Stromal cell of bone marrow (primary cell): ENCODE measurements at regions not wholly inside any gene's neighbourhood (a gene's known extent, or its start where the extent isn't known, plus 50 kb on each side); places are given as distances from the start of the nearest gene placed in this dataset.

Experiments
- DNase-seq: peaks from one replicate; pipeline ENCODE4 v3.0.0-alpha.2; 2012; ENCODE audit warnings: low read depth

- DNase-seq: no peak
Measured at GRCh38 chr2:104163611-104164130, 690.2 kb upstream of the POU3F3 start.

DNA sequence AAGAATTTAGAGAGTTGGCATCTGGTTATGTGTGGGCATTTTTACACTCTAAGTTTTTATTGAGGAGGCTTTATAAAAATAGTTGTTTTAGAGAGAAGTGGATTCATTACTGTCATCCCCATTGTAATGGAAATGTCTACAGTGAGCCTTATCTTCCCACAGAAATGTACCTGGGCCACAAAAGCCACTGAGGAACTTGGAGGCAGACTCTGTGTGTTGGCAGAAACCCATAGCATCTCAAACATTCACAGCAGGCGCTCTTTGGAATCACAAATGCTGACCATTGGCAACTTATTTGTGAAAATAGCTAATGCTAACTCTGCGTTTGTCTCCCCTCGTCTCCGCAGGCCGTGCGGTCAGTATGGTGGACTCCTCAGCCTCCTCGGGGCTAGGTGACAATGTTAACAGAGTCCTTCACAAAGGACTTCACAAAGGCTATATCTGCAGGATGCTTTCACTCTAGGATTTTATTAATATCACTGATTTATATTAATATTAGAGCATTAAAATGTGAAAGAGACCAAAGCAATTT, 689.1 kb upstream of the POU3F3 start:
- DNase-seq: no peak

DNA sequence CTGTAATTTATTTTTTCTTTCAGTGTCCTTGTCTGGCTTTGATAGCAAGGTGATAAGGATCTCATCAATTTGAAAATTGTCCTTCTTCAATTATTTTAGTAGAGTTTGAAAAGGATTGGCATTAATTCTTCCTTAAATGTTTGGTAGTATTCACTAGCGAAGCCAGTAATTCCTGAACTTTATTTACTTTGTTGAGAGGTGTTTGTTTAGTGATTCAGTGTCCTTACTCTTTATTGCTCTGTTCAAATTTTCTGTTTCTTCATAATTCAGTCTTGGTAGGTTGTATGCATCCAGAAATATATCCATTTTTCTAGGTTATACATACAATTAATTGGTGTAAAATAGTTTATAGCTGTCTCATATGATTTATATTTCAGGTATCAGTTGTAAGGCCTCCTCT, 676.7 kb upstream of the POU3F3 start:
- no peak for DNase-seq

DNA sequence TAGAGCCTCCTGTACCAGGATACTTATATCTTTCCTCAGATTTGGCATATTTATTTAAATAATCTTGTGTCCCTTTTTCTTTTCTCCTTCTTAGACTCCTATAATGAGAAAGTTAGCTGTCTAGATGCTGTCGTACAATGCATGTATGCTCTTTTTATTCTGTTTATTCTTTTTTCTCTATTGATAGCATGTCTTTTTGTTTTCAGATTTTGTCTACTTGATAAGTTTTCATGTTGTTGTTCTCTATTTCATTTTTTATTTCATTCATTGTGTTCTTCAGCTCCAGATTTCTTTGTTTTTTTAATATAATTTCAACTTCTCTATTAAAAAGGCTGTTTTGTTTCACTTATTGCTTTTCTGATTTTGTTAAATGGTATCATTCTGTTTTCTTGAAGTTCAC, 674.3 kb upstream of the POU3F3 start:
- DNase-seq: no peak

DNA sequence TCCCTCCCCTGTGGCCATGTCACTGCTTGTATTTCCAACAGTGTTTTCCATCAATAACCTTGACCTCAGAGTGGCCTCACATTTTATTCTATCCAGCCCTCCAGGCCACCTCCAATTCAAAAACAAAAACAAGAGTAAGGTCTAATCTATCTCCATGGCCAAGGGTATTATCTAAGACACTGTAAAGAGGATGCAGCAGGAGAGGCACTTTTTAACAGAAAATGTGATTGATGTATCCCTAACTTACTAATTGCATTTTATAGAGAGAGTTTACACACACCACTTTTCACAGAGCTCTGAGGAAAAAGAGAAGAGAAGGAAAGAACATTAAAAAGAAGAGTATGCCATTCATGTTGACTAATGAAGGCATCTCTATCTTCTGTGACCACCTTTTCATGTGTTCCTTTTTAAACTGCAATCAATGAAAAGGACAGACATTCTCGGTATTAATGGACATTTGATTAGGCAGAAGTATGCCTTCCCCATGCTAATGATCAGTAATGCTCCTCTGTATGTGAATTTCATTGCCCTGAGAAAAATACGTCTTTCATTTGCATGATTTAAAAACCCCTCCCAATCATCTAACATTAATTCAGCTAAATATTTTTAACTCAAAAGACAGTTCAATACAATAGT, 653.3 kb upstream of the POU3F3 start:
- DNase-seq: no peak

DNA sequence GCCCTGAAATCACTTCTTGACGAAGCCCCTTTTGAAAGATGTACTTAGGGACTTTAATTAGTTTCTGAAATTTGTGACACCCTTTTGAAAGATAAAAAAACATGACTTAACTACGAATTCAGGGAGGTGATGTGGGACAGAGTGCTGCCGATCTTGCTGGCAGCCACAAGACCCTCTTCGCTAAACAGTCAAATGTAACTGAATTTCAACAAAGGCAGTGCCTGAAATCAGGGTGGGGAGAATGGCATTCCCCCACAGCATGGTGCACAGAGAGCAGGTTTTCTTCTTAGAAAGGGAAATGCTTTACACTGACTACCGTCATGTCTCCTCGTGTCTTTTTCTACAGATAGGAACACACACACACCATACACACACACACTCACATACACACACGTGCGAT, 640.2 kb upstream of the POU3F3 start:
- no peak for DNase-seq

DNA sequence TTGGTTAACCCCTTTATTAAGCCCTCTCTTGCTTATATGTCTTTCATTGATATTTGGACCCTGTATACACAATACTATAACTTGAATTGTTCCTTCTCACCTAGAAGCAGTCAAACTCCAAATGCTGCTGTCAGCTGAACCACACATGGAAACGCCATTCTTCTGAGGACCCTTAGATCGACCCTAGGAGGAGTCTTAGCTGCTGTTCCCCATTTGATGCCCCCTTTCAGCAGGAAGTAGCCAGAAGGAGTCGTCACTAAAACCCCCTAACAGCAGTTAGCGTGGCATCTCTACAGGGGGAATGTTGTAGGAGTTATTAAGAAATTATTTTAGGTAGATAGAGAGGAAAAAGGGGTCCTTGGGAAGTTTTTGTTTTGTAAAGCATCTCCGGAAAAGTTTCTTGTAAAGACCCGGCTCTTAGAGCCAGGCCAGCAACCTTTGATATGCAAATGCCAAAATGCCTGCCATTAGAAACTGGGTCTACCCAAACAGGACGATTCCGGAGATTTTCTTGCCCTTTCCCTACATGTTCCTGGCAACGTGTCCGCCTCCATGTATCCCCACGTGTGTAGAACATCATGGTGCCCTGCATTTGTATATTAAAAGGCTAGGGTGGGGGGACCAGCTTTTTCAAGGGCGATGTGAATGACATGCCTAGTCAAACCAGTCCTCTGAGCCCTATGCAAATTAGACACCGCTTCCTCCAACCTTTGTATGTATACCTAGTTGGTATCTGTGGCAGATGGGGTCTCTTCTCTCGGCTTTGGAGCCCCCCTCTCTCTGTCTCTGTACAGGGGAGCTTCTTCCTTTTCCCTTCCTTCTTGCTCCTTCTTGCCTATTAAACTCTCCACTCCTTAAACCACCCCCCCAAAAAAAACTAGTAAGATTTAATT, 638.4 kb upstream of the POU3F3 start:
- DNase-seq: no peak

DNA sequence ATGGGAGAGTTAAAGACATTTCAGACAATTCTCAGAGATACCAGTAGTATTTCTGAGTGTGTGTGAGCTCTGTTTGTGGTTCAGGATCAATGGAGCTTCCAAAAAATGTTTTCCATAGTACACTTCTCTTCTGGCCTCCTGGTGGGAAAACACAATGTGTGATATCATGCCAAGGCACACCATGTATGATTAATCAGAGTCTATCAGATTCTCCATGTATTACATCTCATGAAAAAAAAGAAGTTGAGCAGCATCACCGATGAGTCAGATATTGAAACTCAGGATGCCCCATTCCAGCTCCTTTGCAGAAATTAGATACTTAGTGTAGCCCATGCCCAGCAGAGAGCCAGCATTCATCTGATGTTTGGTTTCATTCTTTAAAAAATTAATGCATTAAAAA, 620.3 kb upstream of the POU3F3 start:
- no peak for DNase-seq

DNA sequence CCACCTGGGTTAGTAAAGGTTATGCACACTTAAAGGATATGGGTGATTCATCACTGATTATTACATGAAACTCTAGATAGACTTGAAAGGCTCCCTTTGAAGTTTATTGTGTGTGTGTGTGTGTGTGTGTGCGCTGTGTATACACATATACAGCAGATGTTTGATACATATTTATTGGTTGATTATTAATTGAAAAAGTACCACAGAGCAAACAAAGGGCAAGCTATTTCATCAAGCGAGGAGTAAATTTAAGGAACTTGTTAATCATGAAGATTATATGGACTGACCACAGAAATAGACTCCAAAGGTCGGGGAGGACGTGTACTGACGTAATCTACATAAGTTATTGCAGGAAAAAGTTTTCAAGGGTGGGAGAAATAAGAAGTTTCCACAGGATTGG, 617.4 kb upstream of the POU3F3 start:
- DNase-seq: no peak

DNA sequence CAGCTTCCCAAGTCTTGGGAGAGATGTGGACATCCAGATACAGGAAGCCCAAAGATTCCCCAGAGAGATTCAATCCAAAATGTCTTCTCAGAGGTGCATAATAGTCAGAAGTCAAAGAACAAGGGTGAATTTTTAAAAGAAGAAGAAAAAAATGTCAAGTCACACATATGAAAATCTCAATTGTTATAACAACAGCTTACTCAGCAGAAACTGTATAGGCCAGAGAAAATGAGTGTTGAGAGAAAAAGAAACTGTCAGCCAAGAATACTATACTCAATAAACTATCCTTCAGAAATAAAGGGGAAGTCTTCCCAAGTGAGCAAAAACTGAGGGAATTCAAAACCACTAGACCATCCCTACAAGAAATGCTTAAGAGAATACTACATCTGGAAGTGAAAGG, 612.9 kb upstream of the POU3F3 start:
- no peak for DNase-seq

- DNase-seq: no peak
Measured at GRCh38 chr2:104249629-104250028, 604.3 kb upstream of the POU3F3 start.

GRCh38 chr2:104250635-104251034, 603.3 kb upstream of the POU3F3 start:
- DNase-seq: no peak

DNA sequence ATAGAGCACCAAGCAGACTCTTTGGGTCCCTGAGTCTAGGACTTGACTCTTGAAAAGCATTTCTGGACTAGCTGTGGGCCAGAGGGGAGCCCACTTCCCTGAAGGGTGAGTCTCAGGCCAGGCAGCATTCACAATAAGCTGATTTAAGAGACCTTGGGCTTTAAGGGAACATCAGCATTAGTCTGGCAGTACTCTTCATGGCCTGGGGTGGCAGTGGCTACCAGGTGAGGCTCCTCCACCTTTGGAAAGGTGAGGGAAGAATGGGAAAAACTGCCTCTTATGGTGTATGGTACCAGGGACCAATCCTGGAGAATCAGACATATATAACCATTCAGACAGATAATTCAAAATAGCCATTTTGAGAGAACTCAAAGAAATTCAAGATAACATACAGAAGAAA, 599.9 kb upstream of the POU3F3 start:
- DNase-seq: no peak

DNA sequence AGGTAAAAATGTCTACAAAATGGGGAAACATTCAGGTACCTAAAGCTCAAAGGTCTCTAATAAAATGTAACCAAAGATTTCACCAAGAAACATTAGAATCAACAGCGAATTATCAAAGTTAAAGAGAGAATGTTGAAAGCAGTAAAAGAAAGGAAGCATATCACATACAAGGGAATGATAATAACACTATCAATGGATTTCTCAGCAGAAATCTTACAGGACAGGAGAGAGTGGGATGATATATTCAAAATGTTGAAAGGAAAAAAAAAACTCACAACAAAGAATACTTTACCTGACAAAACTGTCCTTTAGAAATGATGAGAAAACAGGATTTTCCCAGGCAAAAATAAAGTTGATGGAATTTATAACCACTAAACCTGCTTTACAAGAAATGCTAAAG, 591.2 kb upstream of the POU3F3 start:
- no peak for DNase-seq

DNA sequence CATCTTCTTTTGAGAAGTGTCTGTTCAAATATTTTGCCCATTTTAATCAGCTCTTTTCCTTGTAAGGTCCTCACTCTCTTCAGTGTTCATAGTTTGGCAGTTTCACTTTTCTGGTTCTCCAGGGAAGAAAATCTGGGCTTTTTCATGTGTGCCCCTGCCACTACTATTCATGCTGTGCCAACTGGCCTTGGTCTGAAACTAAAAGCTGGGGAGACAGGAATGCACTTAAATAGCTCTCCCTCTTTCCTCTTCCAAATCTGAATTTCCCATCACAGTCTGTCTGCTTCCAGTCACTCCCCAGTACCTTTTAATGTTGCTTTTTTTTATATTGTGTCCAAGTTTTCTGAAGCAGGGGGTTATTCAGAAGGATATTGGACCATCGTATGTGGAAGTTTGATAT, 574.3 kb upstream of the POU3F3 start:
- no peak for DNase-seq

DNA sequence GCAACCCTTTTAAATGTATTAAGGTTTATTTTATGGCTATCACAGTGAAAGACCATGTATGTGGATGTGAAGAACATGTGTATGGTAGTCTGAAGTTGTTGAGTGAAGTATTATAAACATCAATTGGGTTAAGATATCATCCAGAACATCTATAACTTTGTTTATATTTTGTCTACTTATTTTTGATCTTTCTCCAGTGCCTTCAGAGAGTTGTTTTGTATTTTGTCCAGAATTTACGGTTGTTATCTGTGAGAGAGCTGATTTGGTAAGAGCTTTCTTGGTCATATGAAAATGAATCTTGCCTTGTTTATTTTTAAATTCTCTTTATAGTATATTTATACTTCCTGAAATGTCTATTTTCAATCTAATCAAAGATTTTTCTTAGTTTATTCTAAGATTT, 573.7 kb upstream of the POU3F3 start:
- no peak for DNase-seq

DNA sequence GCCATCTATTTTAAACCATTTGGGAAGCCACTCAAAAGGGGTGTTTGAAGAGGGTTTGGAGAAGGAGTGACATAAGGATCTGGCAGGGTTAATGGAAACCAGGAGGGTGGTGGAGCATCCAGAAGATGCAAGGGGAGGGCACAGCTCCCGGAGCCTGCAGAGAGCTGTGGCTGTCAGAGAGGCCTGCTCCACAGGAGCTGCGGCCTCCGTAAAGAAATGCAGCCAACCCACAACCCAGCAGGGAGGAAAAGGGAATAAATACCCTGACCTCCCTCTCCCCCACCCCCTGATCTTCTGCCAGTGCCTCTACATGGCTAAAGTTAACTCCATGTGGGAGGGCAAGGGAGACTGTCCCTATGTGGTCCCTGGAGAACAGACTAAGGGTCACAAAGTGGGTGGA, 567.1 kb upstream of the POU3F3 start:
- no peak for DNase-seq

GRCh38 chr2:104289651-104290565, 564.0 kb upstream of the POU3F3 start:
- DNase-seq: no peak

- no peak for DNase-seq
Measured at GRCh38 chr2:104290566-104290891, 563.4 kb upstream of the POU3F3 start.

- DNase-seq: no peak
Measured at GRCh38 chr2:104312684-104313083, 541.2 kb upstream of the POU3F3 start.

GRCh38 chr2:104318001-104318665, 535.8 kb upstream of the POU3F3 start:
- no peak for DNase-seq
